ENCODE measurements at regions not wholly inside any gene's neighbourhood (a gene's known extent, or its start where the extent isn't known, plus 50 kb on each side); places are given as distances from the start of the nearest gene placed in this dataset.

GRCh38 chr4:67141586-67141985, 403.7 kb downstream of the CENPC start:
- no peak for FAIRE-seq
- no peak for DNase-seq (ENCODE audit: low read depth, low spot score)
- H3K27ac ChIP-seq (ENCODE audit: control insufficient read depth, insufficient read depth, low read length): no peak overlapping the region

GRCh38 chr4:67134616-67135015, 410.7 kb downstream of the CENPC start:
- H2AFZ ChIP-seq (ENCODE audit: control insufficient read depth, low read length): no peak overlapping the region
- DNase-seq (ENCODE audit: low read depth, low spot score) (no peak), FAIRE-seq (no peak)
- no peaks in the 10 kb centered on the region for H4K20me1 ChIP-seq (ENCODE audit: control insufficient read depth, extremely low read depth, insufficient read depth, low read length)
- H3K9ac ChIP-seq (ENCODE audit: control insufficient read depth, extremely low read depth, insufficient read depth, low read length): no peak overlapping the region
- no peak overlapping the region for H3K4me2 ChIP-seq (ENCODE audit: control insufficient read depth, extremely low read depth, insufficient read depth, low read depth, low read length)
- dilution Hi-C loops (cut with MboI; ENCODE audit: extremely low pct_ligation_motif_present, low sequenced_read_pairs): no loop called here
- no peaks in the 10 kb centered on the region for H3K9me3 ChIP-seq (ENCODE audit: control insufficient read depth, low read depth, low read length)
- no peaks in the 10 kb centered on the region for H3K27me3 ChIP-seq (ENCODE audit: control insufficient read depth, extremely low read depth, insufficient read depth, low read length)
- no peaks in the 10 kb centered on the region for H3K79me2 ChIP-seq (ENCODE audit: control insufficient read depth, insufficient read depth, low read length)
- no peaks in the 10 kb centered on the region for H3K36me3 ChIP-seq (ENCODE audit: control insufficient read depth in 2 of 2, extremely low read depth in 1 of 2, insufficient read depth in 2 of 2, low read length in 2 of 2)
- no peaks in the 10 kb centered on the region for H3K4me1 ChIP-seq (ENCODE audit: control insufficient read depth, extremely low read depth, insufficient read depth, low read length)
- no peak overlapping the region for H3K27ac ChIP-seq (ENCODE audit: control insufficient read depth, insufficient read depth, low read length)
- no peaks in the 10 kb centered on the region for H3K9me1 ChIP-seq (ENCODE audit: control insufficient read depth, extremely low read depth, insufficient read depth, low read length)
- TF ChIP-seq CTCF (optimal IDR thresholded peaks at IDR 0.05 in 1 of 3, IDR thresholded peaks at IDR 0.05 in 1 of 3, conservative IDR thresholded peaks at IDR 0.05 in 1 of 3; ENCODE audit: extremely low read depth in 1 of 3, insufficient read depth in 2 of 3, low read length in 3 of 3) (no peak), EZH2 (IDR thresholded peaks at IDR 0.05; ENCODE audit: low read length) (no peak)
- H3K4me3 ChIP-seq (ENCODE audit: control insufficient read depth in 2 of 3, extremely low read depth in 1 of 3, insufficient read depth in 2 of 3, low read depth in 1 of 3, low read length in 3 of 3): no peak overlapping the region

More at GRCh38 chr4:67141586-67141985, 403.7 kb downstream of the CENPC start:
- no peak overlapping the region for H2AFZ ChIP-seq (ENCODE audit: control insufficient read depth, low read length)
- dilution Hi-C loops (cut with MboI; ENCODE audit: extremely low pct_ligation_motif_present, low sequenced_read_pairs): no loop called here
- no peak overlapping the region for H3K4me3 ChIP-seq (ENCODE audit: control insufficient read depth in 2 of 3, extremely low read depth in 1 of 3, insufficient read depth in 2 of 3, low read depth in 1 of 3, low read length in 3 of 3)
- no peaks in the 10 kb centered on the region for H3K4me1 ChIP-seq (ENCODE audit: control insufficient read depth, extremely low read depth, insufficient read depth, low read length)
- H3K9ac ChIP-seq (ENCODE audit: control insufficient read depth, extremely low read depth, insufficient read depth, low read length): no peak overlapping the region
- H4K20me1 ChIP-seq (ENCODE audit: control insufficient read depth, extremely low read depth, insufficient read depth, low read length): no peaks in the 10 kb centered on the region
- no peaks in the 10 kb centered on the region for H3K9me1 ChIP-seq (ENCODE audit: control insufficient read depth, extremely low read depth, insufficient read depth, low read length)
- H3K27me3 ChIP-seq (ENCODE audit: control insufficient read depth, extremely low read depth, insufficient read depth, low read length): no peaks in the 10 kb centered on the region
- H3K4me2 ChIP-seq (ENCODE audit: control insufficient read depth, extremely low read depth, insufficient read depth, low read depth, low read length): no peak overlapping the region
- H3K79me2 ChIP-seq (ENCODE audit: control insufficient read depth, insufficient read depth, low read length): no peaks in the 10 kb centered on the region
- no peaks in the 10 kb centered on the region for H3K9me3 ChIP-seq (ENCODE audit: control insufficient read depth, low read depth, low read length)
- H3K36me3 ChIP-seq (ENCODE audit: control insufficient read depth in 2 of 2, extremely low read depth in 1 of 2, insufficient read depth in 2 of 2, low read length in 2 of 2): no peaks in the 10 kb centered on the region
- TF ChIP-seq EZH2 (IDR thresholded peaks at IDR 0.05; ENCODE audit: low read length) (no peak), CTCF (optimal IDR thresholded peaks at IDR 0.05 in 1 of 3, IDR thresholded peaks at IDR 0.05 in 1 of 3, conservative IDR thresholded peaks at IDR 0.05 in 1 of 3; ENCODE audit: extremely low read depth in 1 of 3, insufficient read depth in 2 of 3, low read length in 3 of 3) (no peak)

Measured in keratinocyte (primary cell).